GDM1 (cell line): ENCODE measurements at regions not wholly inside any gene's neighbourhood (a gene's known extent, or its start where the extent isn't known, plus 50 kb on each side); places are given as distances from the start of the nearest gene placed in this dataset.
"Not testable (repeated sequence)": the region's sequence is repeated elsewhere in the genome, so short reads cannot be mapped to it uniquely, and the experiment has no call there.

Experiments
- DNase-seq: peaks from one replicate; lab custom pipeline; 2025; lab: John Stamatoyannopoulos, UW

GRCh38 chr20:7171911-7172310 is 404.4 kb downstream of the BMP2 start:
- DNase-seq, result no peak

GRCh38 chr20:7174554-7174953 is 407.1 kb downstream of the BMP2 start:
- no peak for DNase-seq

- DNase-seq, result not testable (repeated sequence)
These were observed 408.3 kb downstream of the BMP2 start for GRCh38 chr20:7175827-7176226.

GRCh38 chr20:7178004-7178403 is 410.5 kb downstream of the BMP2 start:
- DNase-seq, result no peak

GRCh38 chr20:7180256-7181045 is 413.0 kb downstream of the BMP2 start:
- DNase-seq, result no peak

- DNase-seq, result no peak
These were observed 421.7 kb downstream of the BMP2 start for GRCh38 chr20:7189231-7189630.

- no peak for DNase-seq
These were observed 426.2 kb downstream of the BMP2 start for GRCh38 chr20:7193681-7194080.

- DNase-seq, result no peak
These were observed 428.2 kb downstream of the BMP2 start for GRCh38 chr20:7195704-7196103.

GRCh38 chr20:7196481-7196880 is 429.0 kb downstream of the BMP2 start:
- no peak for DNase-seq

- no peak for DNase-seq
These were observed 432.4 kb downstream of the BMP2 start for GRCh38 chr20:7199861-7200260.

- no peak for DNase-seq
These were observed 439.8 kb downstream of the BMP2 start for GRCh38 chr20:7207186-7207798.

GRCh38 chr20:7210910-7211309 is 443.4 kb downstream of the BMP2 start:
- no peak for DNase-seq

GRCh38 chr20:7214081-7214740 is 446.7 kb downstream of the BMP2 start:
- no peak for DNase-seq

GRCh38 chr20:7217606-7218005 is 450.1 kb downstream of the BMP2 start:
- no peak for DNase-seq

GRCh38 chr20:7220755-7221154 is 453.3 kb downstream of the BMP2 start:
- no peak for DNase-seq

- no peak for DNase-seq
These were observed 458.7 kb downstream of the BMP2 start for GRCh38 chr20:7226156-7226555.

GRCh38 chr20:7231303-7231702 is 463.8 kb downstream of the BMP2 start:
- no peak for DNase-seq

GRCh38 chr20:7232796-7233195 is 465.3 kb downstream of the BMP2 start:
- no peak for DNase-seq

- DNase-seq, result no peak
These were observed 469.8 kb downstream of the BMP2 start for GRCh38 chr20:7237251-7237650.

- DNase-seq, result no peak
These were observed 473.0 kb downstream of the BMP2 start for GRCh38 chr20:7240490-7240889.

- no peak for DNase-seq
These were observed 481.1 kb downstream of the BMP2 start for GRCh38 chr20:7248281-7249201.

GRCh38 chr20:7250337-7250736 is 482.9 kb downstream of the BMP2 start:
- no peak for DNase-seq
